Thyroid gland (tissue), 4 donors: ENCODE measurements at regions not wholly inside any gene's neighbourhood (a gene's known extent, or its start where the extent isn't known, plus 50 kb on each side); places are given as distances from the start of the nearest gene placed in this dataset.

ENCODE experiments used
- CTCF ChIP-seq, 6 experiments: fragments of 200-600 bp in 3 of 6; fragments of 450-650 bp in 3 of 6; sonication (generic) in 3 of 6; IDR thresholded peaks; one replicate each; pipeline ENCODE4 v1.5.1; 2016 to 2019; ENCODE audit warnings: antibody characterized with exemption in 6 of 6, mild to moderate bottlenecking in 2 of 6, inconsistent platforms in 1 of 6, moderate library complexity in 1 of 6
- POLR2A ChIP-seq, 2 donors: fragments of 450-650 bp; IDR thresholded peaks; one replicate each; pipeline ENCODE4 v1.6.1; 2017; ENCODE audit warnings: antibody characterized with exemption in 2 of 2, mild to moderate bottlenecking in 2 of 2, moderate library complexity in 1 of 2

GRCh38 chr12:38118632-38119031 lies 197.9 kb upstream of the ALG10B start:
- TF ChIP-seq CTCF (IDR thresholded peaks at IDR 0.05) (no peak), POLR2A (IDR thresholded peaks at IDR 0.05) (no peak)
